ENCODE measurements at regions not wholly inside any gene's neighbourhood (a gene's known extent, or its start where the extent isn't known, plus 50 kb on each side); places are given as distances from the start of the nearest gene placed in this dataset.
"Not testable (repeated sequence)": the region's sequence is repeated elsewhere in the genome, so short reads cannot be mapped to it uniquely, and the experiment has no call there.

GRCh38 chr14:105605464-105606304 lies 79.3 kb downstream of the TMEM121 start:
- Histone ChIP-seq H3K4me1 (ENCODE audit: insufficient read depth, insufficient read length) (peaks cover 5% of the 10 kb centered on the region), H3K27me3 (ENCODE audit: insufficient read depth, insufficient read length) (no peaks in the 10 kb centered on the region), H3K9ac (ENCODE audit: insufficient read length, low read depth) (no peak overlapping the region), H3K9me3 (ENCODE audit: insufficient read depth, low read length) (no peaks in the 10 kb centered on the region), H3K36me3 (ENCODE audit: insufficient read depth, insufficient read length, low read length) (no peaks in the 10 kb centered on the region), H3K4me3 (ENCODE audit: insufficient read length, low read depth) (no peak overlapping the region)
- TF ChIP-seq SUZ12 (IDR thresholded peaks at IDR 0.05; ENCODE audit: extremely low read depth, insufficient read depth, insufficient read length) (no peak), ZNF274 (IDR thresholded peaks at IDR 0.05; ENCODE audit: low read depth, low read length) (no peak), YY1 (IDR thresholded peaks at IDR 0.05; ENCODE audit: insufficient read depth, insufficient read length) (no peak)
- DNase-seq (ENCODE audit: low read depth, low spot score) = no peak

- not testable (repeated sequence) for H3K9ac ChIP-seq (ENCODE audit: insufficient read length, low read depth); H3K4me1 ChIP-seq (ENCODE audit: insufficient read depth, insufficient read length); H3K4me3 ChIP-seq (ENCODE audit: insufficient read length, low read depth); H3K36me3 ChIP-seq (ENCODE audit: insufficient read depth, insufficient read length, low read length); H3K9me3 ChIP-seq (ENCODE audit: insufficient read depth, low read length); H3K27me3 ChIP-seq (ENCODE audit: insufficient read depth, insufficient read length); DNase-seq (ENCODE audit: low read depth, low spot score)
Measured at GRCh38 chr14:105606305-105606975, 80.1 kb downstream of the TMEM121 start.

- not testable (repeated sequence) for H3K27me3 ChIP-seq (ENCODE audit: insufficient read depth, insufficient read length); H3K4me3 ChIP-seq (ENCODE audit: insufficient read length, low read depth); H3K9me3 ChIP-seq (ENCODE audit: insufficient read depth, low read length); H3K36me3 ChIP-seq (ENCODE audit: insufficient read depth, insufficient read length, low read length); H3K4me1 ChIP-seq (ENCODE audit: insufficient read depth, insufficient read length); DNase-seq (ENCODE audit: low read depth, low spot score); H3K9ac ChIP-seq (ENCODE audit: insufficient read length, low read depth)
Measured at GRCh38 chr14:105607025-105607424, 80.6 kb downstream of the TMEM121 start.

GRCh38 chr14:105614987-105615386 lies 88.6 kb downstream of the TMEM121 start:
- H3K4me3 ChIP-seq (ENCODE audit: insufficient read length, low read depth); H3K36me3 ChIP-seq (ENCODE audit: insufficient read depth, insufficient read length, low read length); H3K9me3 ChIP-seq (ENCODE audit: insufficient read depth, low read length); DNase-seq (ENCODE audit: low read depth, low spot score); H3K27me3 ChIP-seq (ENCODE audit: insufficient read depth, insufficient read length); H3K4me1 ChIP-seq (ENCODE audit: insufficient read depth, insufficient read length); H3K9ac ChIP-seq (ENCODE audit: insufficient read length, low read depth): not testable (repeated sequence)

- not testable (repeated sequence) for H3K9ac ChIP-seq (ENCODE audit: insufficient read length, low read depth); H3K4me1 ChIP-seq (ENCODE audit: insufficient read depth, insufficient read length)
Measured at GRCh38 chr14:105615986-105616801, 89.8 kb downstream of the TMEM121 start.

GRCh38 chr14:105616802-105617192 lies 90.4 kb downstream of the TMEM121 start:
- no peaks in the 10 kb centered on the region for H3K4me1 ChIP-seq (ENCODE audit: insufficient read depth, insufficient read length)
- no peaks in the 10 kb centered on the region for H3K27me3 ChIP-seq (ENCODE audit: insufficient read depth, insufficient read length)
- H3K36me3 ChIP-seq (ENCODE audit: insufficient read depth, insufficient read length, low read length) = no peaks in the 10 kb centered on the region
- no peaks in the 10 kb centered on the region; the same call in 1 of the 2 replicates for H3K9me3 ChIP-seq (ENCODE audit: insufficient read depth, low read length)
- DNase-seq (ENCODE audit: low read depth, low spot score) = no peak
- H3K9ac ChIP-seq (ENCODE audit: insufficient read length, low read depth) = no peak overlapping the region
- TF ChIP-seq ZNF274 (IDR thresholded peaks at IDR 0.05; ENCODE audit: low read depth, low read length) (no peak), SUZ12 (IDR thresholded peaks at IDR 0.05; ENCODE audit: extremely low read depth, insufficient read depth, insufficient read length) (no peak), YY1 (IDR thresholded peaks at IDR 0.05; ENCODE audit: insufficient read depth, insufficient read length) (no peak)
- H3K4me3 ChIP-seq (ENCODE audit: insufficient read length, low read depth) = no peak overlapping the region

More at GRCh38 chr14:105615986-105616801, 89.8 kb downstream of the TMEM121 start:
- DNase-seq (ENCODE audit: low read depth, low spot score); H3K4me3 ChIP-seq (ENCODE audit: insufficient read length, low read depth); H3K36me3 ChIP-seq (ENCODE audit: insufficient read depth, insufficient read length, low read length); H3K27me3 ChIP-seq (ENCODE audit: insufficient read depth, insufficient read length); H3K9me3 ChIP-seq (ENCODE audit: insufficient read depth, low read length): not testable (repeated sequence)

GRCh38 chr14:105617201-105617777 lies 90.9 kb downstream of the TMEM121 start:
- no peaks in the 10 kb centered on the region for H3K36me3 ChIP-seq (ENCODE audit: insufficient read depth, insufficient read length, low read length)
- H3K4me1 ChIP-seq (ENCODE audit: insufficient read depth, insufficient read length) = no peaks in the 10 kb centered on the region
- no peak overlapping the region for H3K4me3 ChIP-seq (ENCODE audit: insufficient read length, low read depth)
- H3K9me3 ChIP-seq (ENCODE audit: insufficient read depth, low read length) = no peaks in the 10 kb centered on the region
- TF ChIP-seq YY1 (IDR thresholded peaks at IDR 0.05; ENCODE audit: insufficient read depth, insufficient read length) = no peak
- no peak for TF ChIP-seq SUZ12 (IDR thresholded peaks at IDR 0.05; ENCODE audit: extremely low read depth, insufficient read depth, insufficient read length)
- TF ChIP-seq ZNF274 (IDR thresholded peaks at IDR 0.05; ENCODE audit: low read depth, low read length) = no peak
- no peak overlapping the region for H3K9ac ChIP-seq (ENCODE audit: insufficient read length, low read depth)
- no peaks in the 10 kb centered on the region for H3K27me3 ChIP-seq (ENCODE audit: insufficient read depth, insufficient read length)
- DNase-seq (ENCODE audit: low read depth, low spot score) = no peak

- H3K4me1 ChIP-seq (ENCODE audit: insufficient read depth, insufficient read length); H3K27me3 ChIP-seq (ENCODE audit: insufficient read depth, insufficient read length); H3K4me3 ChIP-seq (ENCODE audit: insufficient read length, low read depth); H3K36me3 ChIP-seq (ENCODE audit: insufficient read depth, insufficient read length, low read length); H3K9ac ChIP-seq (ENCODE audit: insufficient read length, low read depth); H3K9me3 ChIP-seq (ENCODE audit: insufficient read depth, low read length); DNase-seq (ENCODE audit: low read depth, low spot score): not testable (repeated sequence)
Measured at GRCh38 chr14:105617805-105618204, 91.4 kb downstream of the TMEM121 start.

- not testable (repeated sequence) for H3K4me1 ChIP-seq (ENCODE audit: insufficient read depth, insufficient read length); H3K36me3 ChIP-seq (ENCODE audit: insufficient read depth, insufficient read length, low read length); H3K27me3 ChIP-seq (ENCODE audit: insufficient read depth, insufficient read length); DNase-seq (ENCODE audit: low read depth, low spot score); H3K9me3 ChIP-seq (ENCODE audit: insufficient read depth, low read length); H3K9ac ChIP-seq (ENCODE audit: insufficient read length, low read depth); H3K4me3 ChIP-seq (ENCODE audit: insufficient read length, low read depth)
Measured at GRCh38 chr14:105619324-105619723, 92.9 kb downstream of the TMEM121 start.

- H3K36me3 ChIP-seq (ENCODE audit: insufficient read depth, insufficient read length, low read length); H3K4me3 ChIP-seq (ENCODE audit: insufficient read length, low read depth); H3K27me3 ChIP-seq (ENCODE audit: insufficient read depth, insufficient read length); H3K9me3 ChIP-seq (ENCODE audit: insufficient read depth, low read length); H3K9ac ChIP-seq (ENCODE audit: insufficient read length, low read depth); DNase-seq (ENCODE audit: low read depth, low spot score); H3K4me1 ChIP-seq (ENCODE audit: insufficient read depth, insufficient read length): not testable (repeated sequence)
Measured at GRCh38 chr14:105620178-105620864, 93.9 kb downstream of the TMEM121 start.

Measured in NT2/D1 (cell line).